Fibroblast of lung (primary cell): ENCODE measurements at regions not wholly inside any gene's neighbourhood (a gene's known extent, or its start where the extent isn't known, plus 50 kb on each side); places are given as distances from the start of the nearest gene placed in this dataset.
A peak's percentile ranks its signal among the peaks of the same experiment; 100 is the strongest.

Source experiments
- DNase-seq, 2 donors: peaks; one replicate each; pipeline versions ENCODE4 v3.0.0 to v3.0.0-alpha.2; 2010; ENCODE audit warnings: low read depth in 2 of 2
- H2AFZ ChIP-seq: 2 replicates; pipeline ENCODE4 v1.5.1; 2012; ENCODE audit warnings: low read length, control low read depth, inconsistent platforms
- H3K27ac ChIP-seq: 2 replicates; pipeline ENCODE4 v1.5.1; 2011; ENCODE audit warnings: low read length, control low read depth; ENCODE audit not compliant: insufficient read depth
- H3K27me3 ChIP-seq: 2 replicates; pipeline ENCODE4 v1.5.1; 2011; ENCODE audit warnings: mild to moderate bottlenecking, low read length; ENCODE audit not compliant: control insufficient read depth, insufficient read depth
- H3K36me3 ChIP-seq: 2 replicates; pipeline ENCODE4 v1.5.1; 2011; ENCODE audit warnings: low read length; ENCODE audit not compliant: control insufficient read depth, insufficient read depth
- H3K4me1 ChIP-seq: 2 replicates; pipeline ENCODE4 v1.5.1; 2011; ENCODE audit warnings: low read length; ENCODE audit not compliant: control insufficient read depth, insufficient read depth; ENCODE audit errors: extremely low read depth
- H3K4me2 ChIP-seq: 2 replicates; pipeline ENCODE4 v1.5.1; 2011; ENCODE audit warnings: low read length, control low read depth; ENCODE audit not compliant: insufficient read depth; ENCODE audit errors: extremely low read depth
- H3K4me3 ChIP-seq, 4 experiments: fragments of 200-600 bp in 1 of 4; sonication (generic) in 1 of 4; replicated peaks in 1 of 4; 2 replicates each; pipeline ENCODE4 v1.5.1; 2011 to 2016; ENCODE audit warnings: low read length in 4 of 4, low read depth in 3 of 4, mild to moderate bottlenecking in 3 of 4, control low read depth in 2 of 4, inconsistent platforms in 1 of 4, mixed read lengths in 1 of 4; ENCODE audit not compliant: insufficient read depth in 1 of 4; ENCODE audit errors: control extremely low read depth in 1 of 4
- H3K79me2 ChIP-seq: 2 replicates; pipeline ENCODE4 v1.5.1; 2012; ENCODE audit warnings: mild to moderate bottlenecking, low read length, inconsistent platforms; ENCODE audit not compliant: control insufficient read depth, insufficient read depth
- H3K9ac ChIP-seq: 2 replicates; pipeline ENCODE4 v1.5.1; 2011; ENCODE audit warnings: mild to moderate bottlenecking, low read length, control low read depth; ENCODE audit not compliant: insufficient read depth
- H3K9me3 ChIP-seq: 2 replicates; pipeline ENCODE4 v1.5.1; 2012; ENCODE audit warnings: low read depth, low read length; ENCODE audit not compliant: control insufficient read depth, insufficient read depth
- H4K20me1 ChIP-seq: 2 replicates; pipeline ENCODE4 v1.5.1; 2011; ENCODE audit warnings: low read length; ENCODE audit not compliant: control insufficient read depth, insufficient read depth; ENCODE audit errors: extremely low read depth
- CTCF ChIP-seq, 2 donors: IDR thresholded peaks in 1 of 2; conservative IDR thresholded peaks in 1 of 2; 1 replicate in 1 of 2; 2 replicates in 1 of 2; pipeline ENCODE4 v1.5.1; 2011 to 2012; ENCODE audit warnings: low read length in 2 of 2, control low read depth in 1 of 2, inconsistent platforms in 1 of 2, low read depth in 1 of 2, mild to moderate bottlenecking in 1 of 2
- EZH2 ChIP-seq: IDR thresholded peaks from 2 replicates; pipeline ENCODE4 v1.5.1; 2012; ENCODE audit warnings: low read length, control low read depth, mild to moderate bottlenecking; ENCODE audit errors: missing control alignments

- Histone ChIP-seq H2AFZ (no peak overlapping the region), H3K27ac (no peak overlapping the region), H3K9me3 (no peaks in the 10 kb centered on the region), H3K4me2 (no peak overlapping the region), H3K36me3 (no peaks in the 10 kb centered on the region), H3K27me3 (no peaks in the 10 kb centered on the region), H3K4me1 (no peaks in the 10 kb centered on the region), H3K79me2 (no peaks in the 10 kb centered on the region), H4K20me1 (peaks cover 1% of the 10 kb centered on the region), H3K4me3 (no peak overlapping the region), H3K9ac (no peak overlapping the region)
- DNase-seq: no peak
- TF ChIP-seq CTCF (conservative IDR thresholded peaks at IDR 0.05 in 1 of 2, IDR thresholded peaks at IDR 0.05 in 1 of 2; ENCODE audit: low read depth in 1 of 2, low read length in 2 of 2) (no peak), EZH2 (no peak)
Observed at GRCh38 chr13:90776051-90776748, 571.3 kb upstream of the MIR17HG start.

GRCh38 chr13:90783273-90783672, 564.2 kb upstream of the MIR17HG start:
- no peak for DNase-seq
- no peaks in the 10 kb centered on the region for H4K20me1 ChIP-seq
- H3K9ac ChIP-seq: no peak overlapping the region
- H3K36me3 ChIP-seq: no peaks in the 10 kb centered on the region
- no peak overlapping the region for H3K4me3 ChIP-seq
- no peak overlapping the region for H3K27ac ChIP-seq
- no peak overlapping the region for H3K4me2 ChIP-seq
- TF ChIP-seq EZH2: no peak
- no peak for TF ChIP-seq CTCF (conservative IDR thresholded peaks at IDR 0.05 in 1 of 2, IDR thresholded peaks at IDR 0.05 in 1 of 2; ENCODE audit: low read depth in 1 of 2, low read length in 2 of 2)
- no peak overlapping the region for H2AFZ ChIP-seq
- H3K9me3 ChIP-seq: no peaks in the 10 kb centered on the region
- no peaks in the 10 kb centered on the region for H3K27me3 ChIP-seq
- H3K4me1 ChIP-seq: no peaks in the 10 kb centered on the region
- H3K79me2 ChIP-seq: no peaks in the 10 kb centered on the region

- Histone ChIP-seq H3K36me3 (no peaks in the 10 kb centered on the region), H3K4me3 (no peak overlapping the region), H2AFZ (no peak overlapping the region), H3K4me1 (no peaks in the 10 kb centered on the region), H4K20me1 (no peaks in the 10 kb centered on the region), H3K9ac (no peak overlapping the region), H3K4me2 (no peak overlapping the region), H3K27me3 (no peaks in the 10 kb centered on the region), H3K9me3 (no peaks in the 10 kb centered on the region), H3K79me2 (no peaks in the 10 kb centered on the region), H3K27ac (no peak overlapping the region)
- peak in 1 of 2 donors; percentile 11 for DNase-seq
- TF ChIP-seq EZH2 (no peak), CTCF (conservative IDR thresholded peaks at IDR 0.05 in 1 of 2, IDR thresholded peaks at IDR 0.05 in 1 of 2; ENCODE audit: low read depth in 1 of 2, low read length in 2 of 2) (no peak)
Observed at GRCh38 chr13:90787007-90787406, 560.5 kb upstream of the MIR17HG start.
